ENCODE measurements at regions not wholly inside any gene's neighbourhood (a gene's known extent, or its start where the extent isn't known, plus 50 kb on each side); places are given as distances from the start of the nearest gene placed in this dataset.

DNA sequence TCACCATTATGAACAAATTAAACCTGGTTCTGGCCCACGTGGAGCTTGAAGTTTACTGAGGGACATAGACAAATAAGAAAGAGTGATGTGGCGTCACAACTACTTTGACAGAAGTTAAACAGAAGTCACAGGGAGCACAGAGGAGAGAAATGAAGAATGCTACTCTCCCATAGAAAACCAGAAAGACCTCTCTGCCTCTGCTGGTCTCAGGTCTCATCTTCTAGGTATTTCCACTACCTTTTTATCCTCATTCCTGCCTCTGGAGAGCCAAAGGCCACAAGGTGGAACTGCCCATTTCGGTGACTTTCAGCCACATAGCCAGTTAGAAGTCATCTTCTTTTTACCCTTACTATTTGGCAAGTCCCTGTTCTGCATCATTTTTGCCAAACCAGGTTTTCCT, 170.5 kb downstream of the CAND1 start:
- ATAC-seq = no peak
- no peak for TF ChIP-seq GLIS3 (CRISPR knock-in tag; IDR thresholded peaks at IDR 0.05)
- TF ChIP-seq CSDC2 (CRISPR knock-in tag; IDR thresholded peaks at IDR 0.05) = no peak
- TF ChIP-seq RARB (CRISPR knock-in tag; IDR thresholded peaks at IDR 0.05) = no peak

DNA sequence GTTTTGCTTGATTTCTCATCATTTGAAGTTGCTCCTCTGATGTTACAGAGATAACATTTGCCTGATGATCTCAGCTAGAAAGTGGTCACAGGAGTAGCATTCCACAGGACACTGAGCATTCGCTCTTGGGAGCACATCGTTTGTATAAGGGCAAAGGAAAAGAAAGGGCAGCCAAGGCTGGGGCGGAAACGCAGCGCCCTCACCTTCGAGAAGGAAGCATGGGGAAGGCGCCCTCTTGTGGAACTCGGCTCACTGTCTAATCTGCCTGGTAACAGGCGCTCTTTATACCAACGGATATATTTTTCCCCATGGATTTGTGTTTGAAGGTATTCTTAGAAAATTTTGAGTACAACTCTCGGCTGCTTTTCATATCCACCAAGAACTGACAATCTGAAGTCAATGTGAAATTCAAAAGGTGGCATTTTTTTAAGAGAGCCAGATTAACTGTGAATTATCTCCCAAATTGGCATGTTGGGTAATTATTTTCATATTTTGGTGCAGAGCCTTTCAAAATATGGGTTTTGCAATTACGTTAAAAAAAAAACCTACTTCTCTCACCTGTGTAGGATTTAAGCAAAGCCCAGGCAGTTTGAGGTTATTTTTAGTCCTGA, 172.7 kb downstream of the CAND1 start:
- peak; percentile 100 for ATAC-seq
- TF ChIP-seq ARNTL (CRISPR knock-in tag; IDR thresholded peaks at IDR 0.05; ENCODE audit: borderline replicate concordance, low read depth) = no peak
- TF ChIP-seq, protein P1, sequence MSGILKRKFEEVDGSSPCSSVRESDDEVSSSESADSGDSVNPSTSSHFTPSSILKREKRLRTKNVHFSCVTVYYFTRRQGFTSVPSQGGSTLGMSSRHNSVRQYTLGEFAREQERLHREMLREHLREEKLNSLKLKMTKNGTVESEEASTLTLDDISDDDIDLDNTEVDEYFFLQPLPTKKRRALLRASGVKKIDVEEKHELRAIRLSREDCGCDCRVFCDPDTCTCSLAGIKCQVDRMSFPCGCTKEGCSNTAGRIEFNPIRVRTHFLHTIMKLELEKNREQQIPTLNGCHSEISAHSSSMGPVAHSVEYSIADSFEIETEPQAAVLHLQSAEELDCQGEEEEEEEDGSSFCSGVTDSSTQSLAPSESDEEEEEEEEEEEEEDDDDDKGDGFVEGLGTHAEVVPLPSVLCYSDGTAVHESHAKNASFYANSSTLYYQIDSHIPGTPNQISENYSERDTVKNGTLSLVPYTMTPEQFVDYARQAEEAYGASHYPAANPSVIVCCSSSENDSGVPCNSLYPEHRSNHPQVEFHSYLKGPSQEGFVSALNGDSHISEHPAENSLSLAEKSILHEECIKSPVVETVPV (CRISPR knock-in tag; IDR thresholded peaks at IDR 0.05) = no peak
- no peak for TF ChIP-seq CSDC2 (CRISPR knock-in tag; IDR thresholded peaks at IDR 0.05)
- TF ChIP-seq BACH2 (CRISPR knock-in tag; IDR thresholded peaks at IDR 0.05; ENCODE audit: borderline replicate concordance) = no peak
- TF ChIP-seq ZFP30 (CRISPR knock-in tag; IDR thresholded peaks at IDR 0.05) = no peak
- no peak for TF ChIP-seq ZNF70 (CRISPR knock-in tag; IDR thresholded peaks at IDR 0.05)
- no peak for TF ChIP-seq RARB (CRISPR knock-in tag; IDR thresholded peaks at IDR 0.05)
- TF ChIP-seq, protein P2, sequence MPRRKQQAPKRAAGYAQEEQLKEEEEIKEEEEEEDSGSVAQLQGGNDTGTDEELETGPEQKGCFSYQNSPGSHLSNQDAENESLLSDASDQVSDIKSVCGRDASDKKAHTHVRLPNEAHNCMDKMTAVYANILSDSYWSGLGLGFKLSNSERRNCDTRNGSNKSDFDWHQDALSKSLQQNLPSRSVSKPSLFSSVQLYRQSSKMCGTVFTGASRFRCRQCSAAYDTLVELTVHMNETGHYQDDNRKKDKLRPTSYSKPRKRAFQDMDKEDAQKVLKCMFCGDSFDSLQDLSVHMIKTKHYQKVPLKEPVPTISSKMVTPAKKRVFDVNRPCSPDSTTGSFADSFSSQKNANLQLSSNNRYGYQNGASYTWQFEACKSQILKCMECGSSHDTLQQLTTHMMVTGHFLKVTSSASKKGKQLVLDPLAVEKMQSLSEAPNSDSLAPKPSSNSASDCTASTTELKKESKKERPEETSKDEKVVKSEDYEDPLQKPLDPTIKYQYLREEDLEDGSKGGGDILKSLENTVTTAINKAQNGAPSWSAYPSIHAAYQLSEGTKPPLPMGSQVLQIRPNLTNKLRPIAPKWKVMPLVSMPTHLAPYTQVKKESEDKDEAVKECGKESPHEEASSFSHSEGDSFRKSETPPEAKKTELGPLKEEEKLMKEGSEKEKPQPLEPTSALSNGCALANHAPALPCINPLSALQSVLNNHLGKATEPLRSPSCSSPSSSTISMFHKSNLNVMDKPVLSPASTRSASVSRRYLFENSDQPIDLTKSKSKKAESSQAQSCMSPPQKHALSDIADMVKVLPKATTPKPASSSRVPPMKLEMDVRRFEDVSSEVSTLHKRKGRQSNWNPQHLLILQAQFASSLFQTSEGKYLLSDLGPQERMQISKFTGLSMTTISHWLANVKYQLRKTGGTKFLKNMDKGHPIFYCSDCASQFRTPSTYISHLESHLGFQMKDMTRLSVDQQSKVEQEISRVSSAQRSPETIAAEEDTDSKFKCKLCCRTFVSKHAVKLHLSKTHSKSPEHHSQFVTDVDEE (CRISPR knock-in tag; IDR thresholded peaks at IDR 0.05) = no peak
- no peak for TF ChIP-seq ZC3H10 (CRISPR knock-in tag; IDR thresholded peaks at IDR 0.05)
- no peak for TF ChIP-seq ISL1 (CRISPR knock-in tag; IDR thresholded peaks at IDR 0.05)
- TF ChIP-seq, protein P3, sequence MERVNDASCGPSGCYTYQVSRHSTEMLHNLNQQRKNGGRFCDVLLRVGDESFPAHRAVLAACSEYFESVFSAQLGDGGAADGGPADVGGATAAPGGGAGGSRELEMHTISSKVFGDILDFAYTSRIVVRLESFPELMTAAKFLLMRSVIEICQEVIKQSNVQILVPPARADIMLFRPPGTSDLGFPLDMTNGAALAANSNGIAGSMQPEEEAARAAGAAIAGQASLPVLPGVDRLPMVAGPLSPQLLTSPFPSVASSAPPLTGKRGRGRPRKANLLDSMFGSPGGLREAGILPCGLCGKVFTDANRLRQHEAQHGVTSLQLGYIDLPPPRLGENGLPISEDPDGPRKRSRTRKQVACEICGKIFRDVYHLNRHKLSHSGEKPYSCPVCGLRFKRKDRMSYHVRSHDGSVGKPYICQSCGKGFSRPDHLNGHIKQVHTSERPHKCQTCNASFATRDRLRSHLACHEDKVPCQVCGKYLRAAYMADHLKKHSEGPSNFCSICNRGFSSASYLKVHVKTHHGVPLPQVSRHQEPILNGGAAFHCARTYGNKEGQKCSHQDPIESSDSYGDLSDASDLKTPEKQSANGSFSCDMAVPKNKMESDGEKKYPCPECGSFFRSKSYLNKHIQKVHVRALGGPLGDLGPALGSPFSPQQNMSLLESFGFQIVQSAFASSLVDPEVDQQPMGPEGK (CRISPR knock-in tag; IDR thresholded peaks at IDR 0.05; ENCODE audit: borderline replicate concordance) = no peak
- no peak for TF ChIP-seq TCF4 (CRISPR knock-in tag; IDR thresholded peaks at IDR 0.05; ENCODE audit: borderline replicate concordance)
- no peak for TF ChIP-seq GLIS3 (CRISPR knock-in tag; IDR thresholded peaks at IDR 0.05)
- no peak for TF ChIP-seq TOX (CRISPR knock-in tag; IDR thresholded peaks at IDR 0.05; ENCODE audit: borderline replicate concordance)
- TF ChIP-seq, protein P4, sequence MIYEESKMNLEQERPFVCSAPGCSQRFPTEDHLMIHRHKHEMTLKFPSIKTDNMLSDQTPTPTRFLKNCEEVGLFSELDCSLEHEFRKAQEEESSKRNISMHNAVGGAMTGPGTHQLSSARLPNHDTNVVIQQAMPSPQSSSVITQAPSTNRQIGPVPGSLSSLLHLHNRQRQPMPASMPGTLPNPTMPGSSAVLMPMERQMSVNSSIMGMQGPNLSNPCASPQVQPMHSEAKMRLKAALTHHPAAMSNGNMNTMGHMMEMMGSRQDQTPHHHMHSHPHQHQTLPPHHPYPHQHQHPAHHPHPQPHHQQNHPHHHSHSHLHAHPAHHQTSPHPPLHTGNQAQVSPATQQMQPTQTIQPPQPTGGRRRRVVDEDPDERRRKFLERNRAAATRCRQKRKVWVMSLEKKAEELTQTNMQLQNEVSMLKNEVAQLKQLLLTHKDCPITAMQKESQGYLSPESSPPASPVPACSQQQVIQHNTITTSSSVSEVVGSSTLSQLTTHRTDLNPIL (CRISPR knock-in tag; IDR thresholded peaks at IDR 0.05; ENCODE audit: low read depth) = no peak
- TF ChIP-seq SNAI2 (CRISPR knock-in tag; IDR thresholded peaks at IDR 0.05) = no peak
- TF ChIP-seq PPARA (CRISPR knock-in tag; IDR thresholded peaks at IDR 0.05; ENCODE audit: borderline replicate concordance) = no peak

DNA sequence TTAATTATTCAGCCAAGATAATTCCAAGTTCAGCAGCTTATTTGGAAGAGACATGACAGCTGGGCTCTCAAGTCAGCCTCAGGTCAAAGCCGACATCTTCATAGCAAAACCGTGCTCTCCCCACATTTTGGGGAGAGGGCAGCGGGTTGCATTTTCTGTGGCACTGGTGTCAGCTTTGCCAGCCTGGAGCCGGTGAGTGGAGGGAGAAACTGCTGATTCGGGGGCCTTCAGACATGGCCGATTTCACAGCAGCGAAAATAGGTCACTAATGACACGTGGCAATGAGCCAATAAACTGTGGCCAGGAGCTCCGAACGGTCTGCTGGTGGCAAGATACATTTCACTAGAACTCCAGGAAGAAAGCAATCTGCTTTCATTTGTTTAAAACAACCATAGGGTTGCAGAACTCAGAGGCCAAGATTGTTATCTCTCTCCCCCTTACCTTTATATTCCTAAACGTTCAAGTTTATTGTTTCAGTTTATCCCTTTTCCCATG, 173.2 kb downstream of the CAND1 start:
- peak; percentile 37 for ATAC-seq
- TF ChIP-seq GLIS3 (CRISPR knock-in tag; IDR thresholded peaks at IDR 0.05) = no peak
- TF ChIP-seq, protein P5, sequence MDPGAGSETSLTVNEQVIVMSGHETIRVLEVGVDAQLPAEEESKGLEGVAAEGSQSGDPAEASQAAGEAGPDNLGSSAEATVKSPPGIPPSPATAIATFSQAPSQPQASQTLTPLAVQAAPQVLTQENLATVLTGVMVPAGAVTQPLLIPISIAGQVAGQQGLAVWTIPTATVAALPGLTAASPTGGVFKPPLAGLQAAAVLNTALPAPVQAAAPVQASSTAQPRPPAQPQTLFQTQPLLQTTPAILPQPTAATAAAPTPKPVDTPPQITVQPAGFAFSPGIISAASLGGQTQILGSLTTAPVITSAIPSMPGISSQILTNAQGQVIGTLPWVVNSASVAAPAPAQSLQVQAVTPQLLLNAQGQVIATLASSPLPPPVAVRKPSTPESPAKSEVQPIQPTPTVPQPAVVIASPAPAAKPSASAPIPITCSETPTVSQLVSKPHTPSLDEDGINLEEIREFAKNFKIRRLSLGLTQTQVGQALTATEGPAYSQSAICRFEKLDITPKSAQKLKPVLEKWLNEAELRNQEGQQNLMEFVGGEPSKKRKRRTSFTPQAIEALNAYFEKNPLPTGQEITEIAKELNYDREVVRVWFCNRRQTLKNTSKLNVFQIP (CRISPR knock-in tag; IDR thresholded peaks at IDR 0.05; ENCODE audit: borderline replicate concordance, low read depth) = no peak
- TF ChIP-seq ZNF70 (CRISPR knock-in tag; IDR thresholded peaks at IDR 0.05) = no peak
- TF ChIP-seq ZC3H10 (CRISPR knock-in tag; IDR thresholded peaks at IDR 0.05) = no peak
- TF ChIP-seq TOX (CRISPR knock-in tag; IDR thresholded peaks at IDR 0.05; ENCODE audit: borderline replicate concordance) = no peak
- TF ChIP-seq OSR1 (CRISPR knock-in tag; IDR thresholded peaks at IDR 0.05) = no peak
- TF ChIP-seq ESRRG (CRISPR knock-in tag; IDR thresholded peaks at IDR 0.05) = no peak
- TF ChIP-seq, protein P3 (CRISPR knock-in tag; IDR thresholded peaks at IDR 0.05; ENCODE audit: borderline replicate concordance) = no peak
- no peak for TF ChIP-seq BACH2 (CRISPR knock-in tag; IDR thresholded peaks at IDR 0.05; ENCODE audit: borderline replicate concordance)
- no peak for TF ChIP-seq ARNTL (CRISPR knock-in tag; IDR thresholded peaks at IDR 0.05; ENCODE audit: borderline replicate concordance, low read depth)

Data from SK-N-SH treated with all-trans-retinoic acid at 6 μM for 48 hours (cell line).